ENCODE measurements at regions not wholly inside any gene's neighbourhood (a gene's known extent, or its start where the extent isn't known, plus 50 kb on each side); places are given as distances from the start of the nearest gene placed in this dataset.

- Histone ChIP-seq H3K9ac (ENCODE audit: low read length) (no peak overlapping the region), H3K4me1 (ENCODE audit: control insufficient read depth, insufficient read depth, low read length) (no peaks in the 10 kb centered on the region), H3K36me3 (ENCODE audit: control insufficient read depth, insufficient read depth, low read length, severe bottlenecking) (no peaks in the 10 kb centered on the region), H3K27me3 (replicated peaks; ENCODE audit: control insufficient read depth, insufficient read depth, low read length) (no peaks in the 10 kb centered on the region), H3K9me3 (ENCODE audit: control insufficient read depth, low read length) (no peaks in the 10 kb centered on the region), H3K4me3 (ENCODE audit: low read length) (no peak overlapping the region)
- no peak for DNase-seq (ENCODE audit: low read depth)
Measured at GRCh38 chr2:76642129-76642528, 880.0 kb downstream of the LRRTM4 start.

- no peak overlapping the region for H3K9ac ChIP-seq (ENCODE audit: low read length)
- no peaks in the 10 kb centered on the region for H3K4me1 ChIP-seq (ENCODE audit: control insufficient read depth, insufficient read depth, low read length)
- no peak overlapping the region for H3K4me3 ChIP-seq (ENCODE audit: low read length)
- no peaks in the 10 kb centered on the region for H3K27me3 ChIP-seq (replicated peaks; ENCODE audit: control insufficient read depth, insufficient read depth, low read length)
- no peak for DNase-seq (ENCODE audit: low read depth)
- H3K9me3 ChIP-seq (ENCODE audit: control insufficient read depth, low read length): no peaks in the 10 kb centered on the region
- no peaks in the 10 kb centered on the region for H3K36me3 ChIP-seq (ENCODE audit: control insufficient read depth, insufficient read depth, low read length, severe bottlenecking)
Measured at GRCh38 chr2:76641506-76641905, 880.7 kb downstream of the LRRTM4 start.

GRCh38 chr2:76640905-76641304 lies 881.3 kb downstream of the LRRTM4 start:
- Histone ChIP-seq H3K9me3 (ENCODE audit: control insufficient read depth, low read length) (no peaks in the 10 kb centered on the region), H3K4me1 (ENCODE audit: control insufficient read depth, insufficient read depth, low read length) (no peaks in the 10 kb centered on the region), H3K4me3 (ENCODE audit: low read length) (no peak overlapping the region), H3K9ac (ENCODE audit: low read length) (no peak overlapping the region), H3K36me3 (ENCODE audit: control insufficient read depth, insufficient read depth, low read length, severe bottlenecking) (no peaks in the 10 kb centered on the region), H3K27me3 (replicated peaks; ENCODE audit: control insufficient read depth, insufficient read depth, low read length) (no peaks in the 10 kb centered on the region)
- DNase-seq (ENCODE audit: low read depth): no peak

GRCh38 chr2:76639171-76639680 lies 883.0 kb downstream of the LRRTM4 start:
- Histone ChIP-seq H3K9ac (ENCODE audit: low read length) (no peak overlapping the region), H3K4me3 (ENCODE audit: low read length) (no peak overlapping the region), H3K9me3 (ENCODE audit: control insufficient read depth, low read length) (no peaks in the 10 kb centered on the region), H3K4me1 (ENCODE audit: control insufficient read depth, insufficient read depth, low read length) (no peaks in the 10 kb centered on the region), H3K36me3 (ENCODE audit: control insufficient read depth, insufficient read depth, low read length, severe bottlenecking) (no peaks in the 10 kb centered on the region), H3K27me3 (replicated peaks; ENCODE audit: control insufficient read depth, insufficient read depth, low read length) (no peaks in the 10 kb centered on the region)
- DNase-seq (ENCODE audit: low read depth): no peak

GRCh38 chr2:76633276-76633921 lies 888.8 kb downstream of the LRRTM4 start:
- Histone ChIP-seq H3K4me3 (ENCODE audit: low read length) (no peak overlapping the region), H3K4me1 (ENCODE audit: control insufficient read depth, insufficient read depth, low read length) (no peaks in the 10 kb centered on the region), H3K9me3 (ENCODE audit: control insufficient read depth, low read length) (peaks cover 4% of the 10 kb centered on the region), H3K36me3 (ENCODE audit: control insufficient read depth, insufficient read depth, low read length, severe bottlenecking) (no peaks in the 10 kb centered on the region), H3K9ac (ENCODE audit: low read length) (no peak overlapping the region), H3K27me3 (replicated peaks; ENCODE audit: control insufficient read depth, insufficient read depth, low read length) (no peaks in the 10 kb centered on the region)
- DNase-seq (ENCODE audit: low read depth): no peak

- H3K36me3 ChIP-seq (ENCODE audit: control insufficient read depth, insufficient read depth, low read length, severe bottlenecking): no peaks in the 10 kb centered on the region
- H3K4me1 ChIP-seq (ENCODE audit: control insufficient read depth, insufficient read depth, low read length): no peaks in the 10 kb centered on the region
- H3K27me3 ChIP-seq (replicated peaks; ENCODE audit: control insufficient read depth, insufficient read depth, low read length): no peaks in the 10 kb centered on the region
- H3K4me3 ChIP-seq (ENCODE audit: low read length): no peak overlapping the region
- no peak overlapping the region for H3K9ac ChIP-seq (ENCODE audit: low read length)
- H3K9me3 ChIP-seq (ENCODE audit: control insufficient read depth, low read length): no peaks in the 10 kb centered on the region
- no peak for DNase-seq (ENCODE audit: low read depth)
Measured at GRCh38 chr2:76625101-76625500, 897.1 kb downstream of the LRRTM4 start.

GRCh38 chr2:76613330-76613729 lies 902.6 kb upstream of the GCFC2 start:
- no peaks in the 10 kb centered on the region for H3K9me3 ChIP-seq (ENCODE audit: control insufficient read depth, low read length)
- H3K9ac ChIP-seq (ENCODE audit: low read length): no peak overlapping the region
- DNase-seq (ENCODE audit: low read depth): no peak
- H3K27me3 ChIP-seq (replicated peaks; ENCODE audit: control insufficient read depth, insufficient read depth, low read length): no peaks in the 10 kb centered on the region
- no peaks in the 10 kb centered on the region for H3K36me3 ChIP-seq (ENCODE audit: control insufficient read depth, insufficient read depth, low read length, severe bottlenecking)
- no peaks in the 10 kb centered on the region for H3K4me1 ChIP-seq (ENCODE audit: control insufficient read depth, insufficient read depth, low read length)
- H3K4me3 ChIP-seq (ENCODE audit: low read length): no peak overlapping the region

GRCh38 chr2:76612764-76613163 lies 902.0 kb upstream of the GCFC2 start:
- H3K36me3 ChIP-seq (ENCODE audit: control insufficient read depth, insufficient read depth, low read length, severe bottlenecking): no peaks in the 10 kb centered on the region
- no peaks in the 10 kb centered on the region for H3K27me3 ChIP-seq (replicated peaks; ENCODE audit: control insufficient read depth, insufficient read depth, low read length)
- no peaks in the 10 kb centered on the region for H3K4me1 ChIP-seq (ENCODE audit: control insufficient read depth, insufficient read depth, low read length)
- no peak overlapping the region for H3K4me3 ChIP-seq (ENCODE audit: low read length)
- H3K9me3 ChIP-seq (ENCODE audit: control insufficient read depth, low read length): no peaks in the 10 kb centered on the region
- no peak overlapping the region for H3K9ac ChIP-seq (ENCODE audit: low read length)
- DNase-seq (ENCODE audit: low read depth): no peak

- Histone ChIP-seq H3K27me3 (replicated peaks; ENCODE audit: control insufficient read depth, insufficient read depth, low read length) (no peaks in the 10 kb centered on the region), H3K4me3 (ENCODE audit: low read length) (no peak overlapping the region), H3K4me1 (ENCODE audit: control insufficient read depth, insufficient read depth, low read length) (no peaks in the 10 kb centered on the region), H3K9ac (ENCODE audit: low read length) (no peak overlapping the region), H3K36me3 (ENCODE audit: control insufficient read depth, insufficient read depth, low read length, severe bottlenecking) (no peaks in the 10 kb centered on the region), H3K9me3 (ENCODE audit: control insufficient read depth, low read length) (no peaks in the 10 kb centered on the region)
- no peak for DNase-seq (ENCODE audit: low read depth)
Measured at GRCh38 chr2:76610451-76610850, 899.7 kb upstream of the GCFC2 start.

GRCh38 chr2:76599732-76600368 lies 889.1 kb upstream of the GCFC2 start:
- DNase-seq (ENCODE audit: low read depth): peak; percentile 54
- H3K36me3 ChIP-seq (ENCODE audit: control insufficient read depth, insufficient read depth, low read length, severe bottlenecking): no peaks in the 10 kb centered on the region
- H3K4me1 ChIP-seq (ENCODE audit: control insufficient read depth, insufficient read depth, low read length): no peaks in the 10 kb centered on the region
- H3K9ac ChIP-seq (ENCODE audit: low read length): no peak overlapping the region
- H3K9me3 ChIP-seq (ENCODE audit: control insufficient read depth, low read length): no peaks in the 10 kb centered on the region
- H3K4me3 ChIP-seq (ENCODE audit: low read length): no peak overlapping the region
- H3K27me3 ChIP-seq (replicated peaks; ENCODE audit: control insufficient read depth, insufficient read depth, low read length): peaks cover 2% of the 10 kb centered on the region

GRCh38 chr2:76584474-76584873 lies 873.8 kb upstream of the GCFC2 start:
- no peaks in the 10 kb centered on the region for H3K36me3 ChIP-seq (ENCODE audit: control insufficient read depth, insufficient read depth, low read length, severe bottlenecking)
- no peak overlapping the region for H3K9ac ChIP-seq (ENCODE audit: low read length)
- no peaks in the 10 kb centered on the region for H3K27me3 ChIP-seq (replicated peaks; ENCODE audit: control insufficient read depth, insufficient read depth, low read length)
- H3K9me3 ChIP-seq (ENCODE audit: control insufficient read depth, low read length): peaks cover 7% of the 10 kb centered on the region
- H3K4me1 ChIP-seq (ENCODE audit: control insufficient read depth, insufficient read depth, low read length): no peaks in the 10 kb centered on the region
- H3K4me3 ChIP-seq (ENCODE audit: low read length): no peak overlapping the region
- DNase-seq (ENCODE audit: low read depth): no peak

Measured in adipocyte (in vitro differentiated cells).